ENCODE measurements at regions not wholly inside any gene's neighbourhood (a gene's known extent, or its start where the extent isn't known, plus 50 kb on each side); places are given as distances from the start of the nearest gene placed in this dataset.

GRCh38 chr2:128901572-128902391, 583.1 kb upstream of the HS6ST1 start:
- Histone ChIP-seq H3K36me3 (no peaks in the 10 kb centered on the region), H3K27me3 (no peaks in the 10 kb centered on the region), H3K4me3 (no peak overlapping the region), H3K27ac (no peak overlapping the region), H3K4me1 (no peaks in the 10 kb centered on the region), H3K9me3 (no peaks in the 10 kb centered on the region)
- no peak for TF ChIP-seq POLR2A (IDR thresholded peaks at IDR 0.05)
- no peak for DNase-seq

GRCh38 chr2:128903637-128904036, 585.0 kb upstream of the HS6ST1 start:
- Histone ChIP-seq H3K36me3 (no peaks in the 10 kb centered on the region), H3K27ac (no peak overlapping the region), H3K4me1 (no peaks in the 10 kb centered on the region), H3K9me3 (no peaks in the 10 kb centered on the region), H3K4me3 (no peak overlapping the region), H3K27me3 (no peaks in the 10 kb centered on the region)
- DNase-seq: no peak
- no peak for TF ChIP-seq CTCF (IDR thresholded peaks at IDR 0.05)
- TF ChIP-seq POLR2A (IDR thresholded peaks at IDR 0.05): no peak

GRCh38 chr2:128911276-128911675, 592.6 kb upstream of the HS6ST1 start:
- Histone ChIP-seq H3K4me3 (no peak overlapping the region), H3K4me1 (no peaks in the 10 kb centered on the region), H3K27ac (no peak overlapping the region), H3K27me3 (no peaks in the 10 kb centered on the region), H3K36me3 (no peaks in the 10 kb centered on the region), H3K9me3 (no peaks in the 10 kb centered on the region)
- TF ChIP-seq POLR2A (IDR thresholded peaks at IDR 0.05): no peak
- no peak for TF ChIP-seq CTCF (IDR thresholded peaks at IDR 0.05)
- DNase-seq: no peak

GRCh38 chr2:128914320-128914719, 595.7 kb upstream of the HS6ST1 start:
- Histone ChIP-seq H3K4me1 (no peaks in the 10 kb centered on the region), H3K27me3 (no peaks in the 10 kb centered on the region), H3K9me3 (no peaks in the 10 kb centered on the region), H3K27ac (no peak overlapping the region), H3K4me3 (no peak overlapping the region), H3K36me3 (no peaks in the 10 kb centered on the region)
- no peak for DNase-seq
- TF ChIP-seq CTCF (IDR thresholded peaks at IDR 0.05): no peak
- no peak for TF ChIP-seq POLR2A (IDR thresholded peaks at IDR 0.05)

- no peaks in the 10 kb centered on the region for H3K4me1 ChIP-seq
- no peak overlapping the region for H3K27ac ChIP-seq
- no peaks in the 10 kb centered on the region for H3K9me3 ChIP-seq
- no peaks in the 10 kb centered on the region for H3K27me3 ChIP-seq
- TF ChIP-seq CTCF (IDR thresholded peaks at IDR 0.05): no peak
- no peak for TF ChIP-seq POLR2A (IDR thresholded peaks at IDR 0.05)
- no peaks in the 10 kb centered on the region for H3K36me3 ChIP-seq
- H3K4me3 ChIP-seq: no peak overlapping the region
- DNase-seq: no peak
These were observed 603.1 kb upstream of the HS6ST1 start for GRCh38 chr2:128921751-128922150.

- no peaks in the 10 kb centered on the region for H3K36me3 ChIP-seq
- no peaks in the 10 kb centered on the region for H3K4me1 ChIP-seq
- no peak overlapping the region for H3K27ac ChIP-seq
- TF ChIP-seq CTCF (IDR thresholded peaks at IDR 0.05) (no peak), POLR2A (IDR thresholded peaks at IDR 0.05) (no peak)
- H3K27me3 ChIP-seq: no peaks in the 10 kb centered on the region
- no peaks in the 10 kb centered on the region for H3K9me3 ChIP-seq
- no peak for DNase-seq
- H3K4me3 ChIP-seq: no peak overlapping the region
These were observed 603.5 kb upstream of the HS6ST1 start for GRCh38 chr2:128922154-128922553.

All from Peyer's patch (tissue), 4 donors.